Endodermal cell (in vitro differentiated cells): ENCODE measurements at regions not wholly inside any gene's neighbourhood (a gene's known extent, or its start where the extent isn't known, plus 50 kb on each side); places are given as distances from the start of the nearest gene placed in this dataset.

Source experiments
- DNase-seq: peaks from one replicate; pipeline ENCODE4 v3.0.0-alpha.2; 2017
- H3K27ac ChIP-seq: 2 replicates; pipeline ENCODE4 v1.5.1; 2013; ENCODE audit warnings: mild to moderate bottlenecking, low read depth, low read length, moderate library complexity
- H3K27me3 ChIP-seq: 2 replicates; pipeline ENCODE4 v1.6.1; 2013; ENCODE audit warnings: mild to moderate bottlenecking, low read length, moderate library complexity; ENCODE audit not compliant: insufficient read depth, control insufficient read depth, poor library complexity, severe bottlenecking
- H3K36me3 ChIP-seq: 2 replicates; pipeline ENCODE4 v1.7.0; 2013; ENCODE audit warnings: mild to moderate bottlenecking, low read length, moderate library complexity; ENCODE audit not compliant: control insufficient read depth, insufficient read depth
- H3K4me1 ChIP-seq: one replicate; pipeline ENCODE4 v1.7.0; 2013; ENCODE audit warnings: low read length; ENCODE audit not compliant: control insufficient read depth, insufficient read depth
- H3K4me3 ChIP-seq: 2 replicates; pipeline ENCODE4 v1.5.1; 2013; ENCODE audit warnings: mild to moderate bottlenecking, low read length, moderate library complexity
- H3K9ac ChIP-seq: 2 replicates; pipeline ENCODE4 v1.6.1; 2013; ENCODE audit warnings: mild to moderate bottlenecking, low read length, moderate library complexity; ENCODE audit not compliant: poor library complexity, severe bottlenecking; ENCODE audit errors: extremely low read depth
- H3K9me3 ChIP-seq: 2 replicates; pipeline ENCODE4 v1.6.1; 2013; ENCODE audit warnings: mild to moderate bottlenecking, low read length, moderate library complexity; ENCODE audit not compliant: control insufficient read depth
- H3K27ac Mint-ChIP-seq: 2 replicates; pipeline ENCODE4 v1.8.0; 2020; ENCODE audit warnings: mixed read lengths
- H3K27me3 Mint-ChIP-seq: 2 replicates; pipeline ENCODE4 v1.8.0; 2021; ENCODE audit warnings: mild to moderate bottlenecking, mixed read lengths; ENCODE audit not compliant: insufficient read depth
- H3K36me3 Mint-ChIP-seq: 2 replicates; pipeline ENCODE4 v1.8.0; 2020; ENCODE audit warnings: low read depth, mixed read lengths
- H3K4me1 Mint-ChIP-seq: 2 replicates; pipeline ENCODE4 v1.8.0; 2020; ENCODE audit warnings: mixed read lengths
- H3K4me3 Mint-ChIP-seq: 2 replicates; pipeline ENCODE4 v1.8.0; 2020; ENCODE audit warnings: mild to moderate bottlenecking, moderate library complexity, mixed read lengths
- H3K9me3 Mint-ChIP-seq: 2 replicates; pipeline ENCODE4 v1.8.0; 2020; ENCODE audit warnings: mild to moderate bottlenecking, mixed read lengths
- WGBS, 2 experiments: methylation state at CpG; one replicate each; pipeline versions ENCODE4 v1.1.5 to v1.1.7; 2013; ENCODE audit warnings: missing lambda C conversion rate in 2 of 2, mixed read lengths in 1 of 2; ENCODE audit not compliant: insufficient coverage in 1 of 2, insufficient read length in 1 of 2; 5-methylcytosine and 5-hydroxymethylcytosine counted together
- TF ChIP-seq, protein P1 (sequence below): fragments of 200-600 bp; sonication (generic); conservative IDR thresholded peaks from 2 replicates; pipeline ENCODE4 v1.5.0; 2021; ENCODE audit warnings: antibody characterized with exemption, mild to moderate bottlenecking

DNA sequence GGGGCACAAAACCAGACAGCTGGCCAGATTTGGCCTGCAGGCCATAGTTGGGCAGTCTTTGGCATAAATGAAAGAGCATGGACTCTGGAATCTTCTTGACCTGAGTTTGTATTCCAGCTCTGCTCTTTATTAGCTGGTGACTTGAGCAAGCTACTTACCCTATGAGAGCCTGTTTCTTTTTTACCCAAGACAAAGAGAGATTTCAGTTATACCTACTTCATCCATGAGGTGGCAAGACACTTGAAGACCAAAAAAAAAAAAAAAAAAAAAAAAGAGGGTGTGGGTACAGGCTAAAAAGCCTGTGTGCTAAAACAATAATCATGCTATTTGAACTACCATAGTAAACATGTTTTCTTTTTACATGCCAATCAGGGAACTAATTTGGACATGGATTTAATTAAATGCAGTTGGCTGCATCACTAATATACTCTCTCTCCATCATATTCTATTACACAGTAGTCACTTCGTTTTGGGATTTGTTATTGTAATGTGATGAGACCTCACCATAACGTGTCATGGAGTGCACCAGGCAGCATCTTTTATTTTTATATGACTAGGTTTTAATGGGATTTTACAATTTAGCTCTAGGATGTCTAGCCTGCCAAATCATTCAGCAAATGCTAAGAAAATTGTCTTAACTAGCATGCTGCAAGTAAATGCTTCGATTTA, 109.2 kb upstream of the FHIT start:
- Histone ChIP-seq H3K27me3 (no peaks in the 10 kb centered on the region), H3K27ac (no peak overlapping the region), H3K9me3 (peaks cover 18% of the 10 kb centered on the region), H3K36me3 (no peaks in the 10 kb centered on the region), H3K4me1 (no peaks in the 10 kb centered on the region), H3K9ac (no peak overlapping the region), H3K4me3 (no peak overlapping the region)
- H3K4me3 Mint-ChIP-seq: no peak overlapping the region
- H3K27me3 Mint-ChIP-seq: no peaks in the 10 kb centered on the region
- H3K4me1 Mint-ChIP-seq: no peaks in the 10 kb centered on the region
- no peak for DNase-seq
- peaks cover 3% of the 10 kb centered on the region for H3K36me3 Mint-ChIP-seq
- H3K9me3 Mint-ChIP-seq: peaks cover 29% of the 10 kb centered on the region
- no peak overlapping the region for H3K27ac Mint-ChIP-seq
- TF ChIP-seq, protein P1, sequence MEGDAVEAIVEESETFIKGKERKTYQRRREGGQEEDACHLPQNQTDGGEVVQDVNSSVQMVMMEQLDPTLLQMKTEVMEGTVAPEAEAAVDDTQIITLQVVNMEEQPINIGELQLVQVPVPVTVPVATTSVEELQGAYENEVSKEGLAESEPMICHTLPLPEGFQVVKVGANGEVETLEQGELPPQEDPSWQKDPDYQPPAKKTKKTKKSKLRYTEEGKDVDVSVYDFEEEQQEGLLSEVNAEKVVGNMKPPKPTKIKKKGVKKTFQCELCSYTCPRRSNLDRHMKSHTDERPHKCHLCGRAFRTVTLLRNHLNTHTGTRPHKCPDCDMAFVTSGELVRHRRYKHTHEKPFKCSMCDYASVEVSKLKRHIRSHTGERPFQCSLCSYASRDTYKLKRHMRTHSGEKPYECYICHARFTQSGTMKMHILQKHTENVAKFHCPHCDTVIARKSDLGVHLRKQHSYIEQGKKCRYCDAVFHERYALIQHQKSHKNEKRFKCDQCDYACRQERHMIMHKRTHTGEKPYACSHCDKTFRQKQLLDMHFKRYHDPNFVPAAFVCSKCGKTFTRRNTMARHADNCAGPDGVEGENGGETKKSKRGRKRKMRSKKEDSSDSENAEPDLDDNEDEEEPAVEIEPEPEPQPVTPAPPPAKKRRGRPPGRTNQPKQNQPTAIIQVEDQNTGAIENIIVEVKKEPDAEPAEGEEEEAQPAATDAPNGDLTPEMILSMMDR: peak; percentile 50
- WGBS, 2 experiments: 88% methylated on average over 3 of the region's 3 CpGs; no CpG with 5 or more reads in 1 of the 2 experiments

DNA sequence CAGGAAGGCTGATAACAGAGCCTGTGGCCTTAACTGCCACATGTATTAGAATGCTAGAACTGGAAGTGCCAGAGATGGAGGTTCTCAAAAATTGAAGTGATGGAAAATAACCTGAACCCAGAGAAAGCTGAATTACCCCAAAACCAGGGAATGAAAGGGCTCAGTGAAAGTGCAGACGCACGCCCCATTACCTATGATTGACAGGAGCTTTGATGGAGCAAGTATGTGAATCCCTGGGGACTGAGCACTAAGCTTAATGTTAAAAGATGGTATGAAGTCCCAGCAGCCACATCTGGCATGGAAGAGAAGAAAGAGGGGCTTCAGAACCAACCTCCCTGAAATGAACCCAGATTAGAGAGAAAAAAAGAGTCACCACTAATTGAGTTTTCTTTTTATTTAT, 118.4 kb upstream of the FHIT start:
- Histone ChIP-seq H3K9me3 (no peaks in the 10 kb centered on the region), H3K4me3 (no peak overlapping the region), H3K27me3 (no peaks in the 10 kb centered on the region), H3K36me3 (no peaks in the 10 kb centered on the region), H3K9ac (no peak overlapping the region), H3K4me1 (no peaks in the 10 kb centered on the region), H3K27ac (no peak overlapping the region)
- Mint-ChIP-seq H3K27me3 (no peaks in the 10 kb centered on the region), H3K4me1 (no peaks in the 10 kb centered on the region), H3K36me3 (no peaks in the 10 kb centered on the region), H3K4me3 (no peak overlapping the region), H3K27ac (no peak overlapping the region), H3K9me3 (peaks cover 18% of the 10 kb centered on the region)
- TF ChIP-seq, protein P1: no peak
- DNase-seq: no peak
- WGBS, 2 experiments: 93% methylated on average over 2 of the region's 2 CpGs; no CpG with 5 or more reads in 1 of the 2 experiments

DNA sequence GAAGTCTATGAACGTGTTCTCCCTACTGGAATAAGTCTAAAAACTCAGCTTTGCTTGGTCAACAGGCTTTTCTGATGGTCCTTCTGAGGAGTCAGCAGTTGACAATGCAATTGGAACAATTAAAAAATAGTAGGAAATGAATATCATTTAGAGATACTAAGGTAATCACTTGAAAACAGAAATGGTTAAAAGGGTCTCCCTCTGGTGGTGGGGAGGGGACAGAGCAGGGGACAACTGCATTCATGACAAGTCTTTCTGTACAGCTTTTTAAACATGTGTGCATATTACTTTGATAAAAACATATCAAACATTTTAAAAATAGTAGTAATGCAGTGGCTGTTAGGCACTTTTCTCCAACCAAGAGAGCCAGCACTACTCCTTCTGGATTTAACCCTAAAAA, 119.9 kb upstream of the FHIT start:
- peak; percentile 64 for DNase-seq
- no peak overlapping the region for H3K27ac ChIP-seq

More for the DNA sequence above, 119.9 kb upstream of the FHIT start:
- Mint-ChIP-seq H3K4me3 (no peak overlapping the region), H3K27ac (no peak overlapping the region), H3K4me1 (no peaks in the 10 kb centered on the region), H3K36me3 (no peaks in the 10 kb centered on the region), H3K27me3 (no peaks in the 10 kb centered on the region), H3K9me3 (peaks cover 10% of the 10 kb centered on the region)
- no peak overlapping the region for H3K4me3 ChIP-seq
- H3K36me3 ChIP-seq: no peaks in the 10 kb centered on the region
- WGBS, 2 experiments: 90 to 100% methylated on average over 1 of the region's 1 CpG
- H3K4me1 ChIP-seq: no peaks in the 10 kb centered on the region
- no peaks in the 10 kb centered on the region for H3K27me3 ChIP-seq
- TF ChIP-seq, protein P1: peak; percentile 96
- no peak overlapping the region for H3K9ac ChIP-seq
- H3K9me3 ChIP-seq: no peaks in the 10 kb centered on the region
